K562 (cell line): ENCODE measurements at regions not wholly inside any gene's neighbourhood (a gene's known extent, or its start where the extent isn't known, plus 50 kb on each side); places are given as distances from the start of the nearest gene placed in this dataset.

Experiments
- ATAC-seq: fragments of 200-7000 bp; cut with Tn5 transposase; 3 replicates; pipeline ENCODE4 v1.9.1; 2020; ENCODE audit warnings: moderate library complexity
- BruUV-seq: library from RNA; stranded (reverse); fragments of 400-500 nt; replicated peaks from 2 replicates; lab custom pipeline; 2021; lab: Mats Ljungman, UMichigan
- CTCF ChIA-PET: fragments of 300-600 bp; formaldehyde crosslinking; extraction: SDS; loops from one replicate; lab custom pipeline; 2021; ENCODE audit warnings: low intra/inter-chr PET ratio; lab: Yijun Ruan, JAX
- POLR2A ChIA-PET: fragments of 300-600, 350-650 bp; sonication (Branson Sonifier 250); formaldehyde crosslinking; extraction: SDS; loops from one replicate; lab custom pipeline; 2021; ENCODE audit warnings: antibody characterized with exemption, inconsistent platforms; lab: Yijun Ruan, JAX
- DNase-seq, 4 experiments: peaks; one replicate each; pipeline versions ENCODE4 v3.0.0 to v3.0.0-alpha.2; 2011 to 2018; ENCODE audit warnings: low spot score in 3 of 4, mixed read lengths in 3 of 4; ENCODE audit errors: extremely low read depth in 1 of 4
- FAIRE-seq: peaks from 2 replicates; lab custom pipeline; 2011; peaks lifted over from hg19 to GRCh38; lab: Jason Lieb, UNC
- H2AFZ ChIP-seq: 2 replicates; pipeline ENCODE4 v1.6.0; 2011; ENCODE audit warnings: low read depth, low read length, control low read depth, inconsistent platforms
- H3K27ac ChIP-seq: fragments of 200-600 bp; 3 replicates; pipeline ENCODE4 v1.8.0; 2011; ENCODE audit warnings: low read depth, mild to moderate bottlenecking, control low read depth, inconsistent platforms, low read length, moderate library complexity, mixed read lengths; ENCODE audit errors: extremely low read depth
- H3K27me3 ChIP-seq, 2 experiments: fragments of 300-600 bp in 1 of 2; 2 replicates in 1 of 2; 3 replicates in 1 of 2; pipeline versions ENCODE4 v1.6.0 to v1.8.0; 2011; ENCODE audit warnings: inconsistent platforms in 2 of 2, low read length in 2 of 2, mild to moderate bottlenecking in 1 of 2, mixed read lengths in 1 of 2, moderate library complexity in 1 of 2; ENCODE audit not compliant: control insufficient read depth in 2 of 2, insufficient read depth in 2 of 2
- H3K36me3 ChIP-seq: fragments of 300-600 bp; 3 replicates; pipeline ENCODE4 v1.8.0; 2011; ENCODE audit warnings: mild to moderate bottlenecking, low read length, inconsistent platforms; ENCODE audit not compliant: control insufficient read depth, insufficient read depth
- H3K4me1 ChIP-seq, 2 experiments: fragments of 200-600 bp in 1 of 2; replicated peaks in 1 of 2; 2 replicates in 1 of 2; 3 replicates in 1 of 2; pipeline versions ENCODE4 v1.5.1 to v1.8.0; 2011; ENCODE audit warnings: inconsistent platforms in 2 of 2, low read length in 2 of 2, mild to moderate bottlenecking in 1 of 2, mixed read lengths in 1 of 2, moderate library complexity in 1 of 2; ENCODE audit not compliant: control insufficient read depth in 2 of 2, insufficient read depth in 2 of 2
- H3K4me2 ChIP-seq: 2 replicates; pipeline ENCODE4 v1.6.1; 2011; ENCODE audit warnings: low read length, control low read depth, inconsistent platforms, mixed read lengths; ENCODE audit not compliant: insufficient read depth
- H3K4me3 ChIP-seq: fragments of 200-600 bp; sonication (generic), shearing (Covaris generic); 2 replicates; pipeline ENCODE4 v1.5.1; 2016; ENCODE audit warnings: control low read depth, inconsistent platforms
- H3K79me2 ChIP-seq: fragments of 200-600 bp; 3 replicates; pipeline ENCODE4 v1.8.0; 2011; ENCODE audit warnings: low read length, inconsistent platforms; ENCODE audit not compliant: control insufficient read depth, insufficient read depth
- H3K9ac ChIP-seq, 2 experiments: 2 replicates each; pipeline versions ENCODE4 v1.6.0 to v1.6.1; 2011; ENCODE audit warnings: low read depth in 2 of 2, low read length in 2 of 2, control low read depth in 1 of 2, inconsistent platforms in 1 of 2, mild to moderate bottlenecking in 1 of 2, mixed read lengths in 1 of 2; ENCODE audit not compliant: insufficient read depth in 1 of 2
- H3K9me1 ChIP-seq: one replicate; pipeline ENCODE4 v1.6.0; 2011; ENCODE audit warnings: inconsistent platforms, mild to moderate bottlenecking, low read length, moderate library complexity; ENCODE audit not compliant: control insufficient read depth, insufficient read depth
- H3K9me3 ChIP-seq: replicated peaks from 2 replicates; pipeline ENCODE4 v1.5.1; 2011; ENCODE audit warnings: low read depth, low read length, inconsistent platforms; ENCODE audit not compliant: control insufficient read depth, insufficient read depth
- H4K20me1 ChIP-seq: replicated peaks from 2 replicates; pipeline ENCODE4 v1.6.1; 2011; ENCODE audit warnings: low read length, inconsistent platforms, mixed read lengths; ENCODE audit not compliant: control insufficient read depth, insufficient read depth
- ELF4 ChIP-seq: fragments of 450-650 bp; formaldehyde crosslinking; IDR thresholded peaks from 2 replicates; pipeline ENCODE4 v1.4.0; 2022; ENCODE audit warnings: missing genetic modification characterization
- NCOA1 ChIP-seq: fragments of 450-650 bp; IDR thresholded peaks from 2 replicates; pipeline ENCODE4 v1.6.1; 2016; ENCODE audit warnings: low read depth
- NR2C1 ChIP-seq, 2 experiments: fragments of 450-650 bp; IDR thresholded peaks; 2 replicates each; pipeline ENCODE4 v1.6.1; 2017; ENCODE audit warnings: mild to moderate bottlenecking in 2 of 2, antibody characterized with exemption in 1 of 2, inconsistent platforms in 1 of 2, missing compliant biosample characterization in 1 of 2, missing genetic modification characterization in 1 of 2
- PYGO2 ChIP-seq: fragments of 450-650 bp; IDR thresholded peaks from 2 replicates; pipeline ENCODE4 v1.6.1; 2016; ENCODE audit warnings: mild to moderate bottlenecking, missing genetic modification characterization, moderate library complexity, missing compliant biosample characterization
- RBFOX2 ChIP-seq: fragments of 200-400 bp; formaldehyde crosslinking; IDR thresholded peaks from 2 replicates; pipeline ENCODE4 v1.6.1; 2017; ENCODE audit warnings: low read depth, mild to moderate bottlenecking, low read length, moderate library complexity
- XRCC3 ChIP-seq: fragments of 450-650 bp; IDR thresholded peaks from 2 replicates; pipeline ENCODE4 v1.6.1; 2017; ENCODE audit warnings: mild to moderate bottlenecking, moderate library complexity
- ZBTB2 ChIP-seq: fragments of 450-650 bp; IDR thresholded peaks from 2 replicates; pipeline ENCODE4 v1.6.1; 2016; ENCODE audit warnings: antibody characterized with exemption
- WGBS: fragments of 100-300 bp; shearing (Covaris generic); methylation state at CpG from one replicate; pipeline ENCODE4 v1.1.6; 2016; ENCODE audit warnings: low coverage, mixed read lengths; ENCODE audit not compliant: insufficient coverage; ENCODE audit errors: missing lambda C conversion rate; 5-methylcytosine and 5-hydroxymethylcytosine counted together
- in situ Hi-C: fragments of 300-500 bp; cut with MboI; formaldehyde crosslinking; loops from 4 replicates; pipeline ENCODE4 v1.15.0; 2018; ENCODE audit warnings: inconsistent platforms, mixed read lengths
- intact Hi-C: fragments of 100-400 bp; cut with micrococcal nuclease; formaldehyde crosslinking; loops from 2 replicates; pipeline ENCODE4 v1.14.2; 2022
- TF ChIP-seq, protein P1 (sequence below): IDR thresholded peaks from 3 replicates; pipeline ENCODE4 v1.6.1; 2011; ENCODE audit warnings: borderline replicate concordance, mild to moderate bottlenecking; ENCODE audit not compliant: insufficient read length, insufficient read depth

DNA sequence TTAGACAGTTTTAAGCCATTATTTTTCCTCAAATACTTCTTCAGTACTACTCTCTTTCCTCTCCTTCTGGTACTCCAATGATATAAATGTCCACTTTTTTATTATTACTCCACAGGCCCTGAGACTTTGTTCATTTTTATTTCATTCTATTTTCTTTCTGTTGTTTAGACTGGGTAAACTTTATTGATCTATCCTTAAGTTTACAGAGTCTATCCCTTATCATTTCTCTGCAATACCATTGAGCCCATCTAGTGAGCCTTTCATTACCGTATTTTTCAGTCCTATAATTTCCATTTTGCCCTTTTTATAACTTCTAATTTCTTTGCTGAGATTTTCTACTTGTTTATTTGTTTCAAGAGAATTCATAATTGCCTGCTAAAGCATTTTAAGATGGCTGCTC is 193.7 kb downstream of the TOX3 start:
- no peaks in the 10 kb centered on the region for H3K36me3 ChIP-seq
- no peaks in the 10 kb centered on the region for H3K9me1 ChIP-seq
- H3K79me2 ChIP-seq: no peaks in the 10 kb centered on the region
- H4K20me1 ChIP-seq: no peaks in the 10 kb centered on the region
- no TSS peak for BruUV-seq
- CTCF ChIA-PET: no interaction called here
- H3K4me3 ChIP-seq: no peak overlapping the region
- TF ChIP-seq NR2C1 (IDR thresholded peaks at IDR 0.05) (no peak), NR2C1 (tag; IDR thresholded peaks at IDR 0.05) (no peak), ELF4 (CRISPR knock-in tag) (no peak)
- TF ChIP-seq, all 486 proteins: peak for 0
- in situ Hi-C loops: no loop called here
- ATAC-seq (no peak), FAIRE-seq (no peak), DNase-seq (no peak)
- H3K4me1 ChIP-seq: no peaks in the 10 kb centered on the region
- no peak overlapping the region for H2AFZ ChIP-seq
- H3K27ac ChIP-seq: no peak overlapping the region
- intact Hi-C loops: no loop called here
- POLR2A ChIA-PET: no interaction called here
- no peaks in the 10 kb centered on the region for H3K9me3 ChIP-seq
- no peaks in the 10 kb centered on the region for H3K27me3 ChIP-seq
- H3K4me2 ChIP-seq: no peak overlapping the region
- no peak overlapping the region for H3K9ac ChIP-seq
- WGBS: 0% methylated on average over 1 of the region's 1 CpG

- 0% methylated on average over 5 of the region's 5 CpGs for WGBS
- Histone ChIP-seq H3K36me3 (no peaks in the 10 kb centered on the region), H3K4me1 (no peaks in the 10 kb centered on the region), H3K4me2 (no peak overlapping the region), H3K9me3 (no peaks in the 10 kb centered on the region), H3K9me1 (no peaks in the 10 kb centered on the region), H3K79me2 (no peaks in the 10 kb centered on the region), H4K20me1 (no peaks in the 10 kb centered on the region), H3K9ac (no peak overlapping the region), H2AFZ (no peak overlapping the region), H3K27me3 (no peaks in the 10 kb centered on the region), H3K27ac (no peak overlapping the region), H3K4me3 (no peak overlapping the region)
- no TSS peak for BruUV-seq
- no peak for TF ChIP-seq PYGO2
- no peak for TF ChIP-seq ZBTB2
- no peak for TF ChIP-seq RBFOX2
- TF ChIP-seq XRCC3: no peak
- no peak for TF ChIP-seq NCOA1
- TF ChIP-seq, protein P1, sequence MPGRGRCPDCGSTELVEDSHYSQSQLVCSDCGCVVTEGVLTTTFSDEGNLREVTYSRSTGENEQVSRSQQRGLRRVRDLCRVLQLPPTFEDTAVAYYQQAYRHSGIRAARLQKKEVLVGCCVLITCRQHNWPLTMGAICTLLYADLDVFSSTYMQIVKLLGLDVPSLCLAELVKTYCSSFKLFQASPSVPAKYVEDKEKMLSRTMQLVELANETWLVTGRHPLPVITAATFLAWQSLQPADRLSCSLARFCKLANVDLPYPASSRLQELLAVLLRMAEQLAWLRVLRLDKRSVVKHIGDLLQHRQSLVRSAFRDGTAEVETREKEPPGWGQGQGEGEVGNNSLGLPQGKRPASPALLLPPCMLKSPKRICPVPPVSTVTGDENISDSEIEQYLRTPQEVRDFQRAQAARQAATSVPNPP: no peak
- intact Hi-C loops: no loop called here
- no peak for ATAC-seq
- no peak for DNase-seq
- no peak for FAIRE-seq
- POLR2A ChIA-PET: no interaction called here
- CTCF ChIA-PET: no interaction called here
- in situ Hi-C loops: no loop called here
Measured at GRCh38 chr16:52351451-52351850, 195.5 kb downstream of the TOX3 start.
